Rectal smooth muscle tissue (tissue), 1 donor: ENCODE measurements at regions not wholly inside any gene's neighbourhood (a gene's known extent, or its start where the extent isn't known, plus 50 kb on each side); places are given as distances from the start of the nearest gene placed in this dataset.

Experiments used
- H3K27ac ChIP-seq: one replicate; pipeline ENCODE4 v1.7.0; 2013; ENCODE audit warnings: low read depth, low read length, inconsistent platforms
- H3K27me3 ChIP-seq: one replicate; pipeline ENCODE4 v1.7.0; 2013; ENCODE audit warnings: low read length; ENCODE audit not compliant: control insufficient read depth, insufficient read depth
- H3K36me3 ChIP-seq: one replicate; pipeline ENCODE4 v1.7.0; 2013; ENCODE audit warnings: low read length; ENCODE audit not compliant: control insufficient read depth, insufficient read depth
- H3K4me1 ChIP-seq: one replicate; pipeline ENCODE4 v1.7.0; 2013; ENCODE audit warnings: low read length; ENCODE audit not compliant: control insufficient read depth, insufficient read depth
- H3K4me3 ChIP-seq: one replicate; pipeline ENCODE4 v1.7.0; 2013; ENCODE audit warnings: low read length
- H3K9ac ChIP-seq: one replicate; pipeline ENCODE4 v1.7.0; 2013; ENCODE audit warnings: low read length

DNA sequence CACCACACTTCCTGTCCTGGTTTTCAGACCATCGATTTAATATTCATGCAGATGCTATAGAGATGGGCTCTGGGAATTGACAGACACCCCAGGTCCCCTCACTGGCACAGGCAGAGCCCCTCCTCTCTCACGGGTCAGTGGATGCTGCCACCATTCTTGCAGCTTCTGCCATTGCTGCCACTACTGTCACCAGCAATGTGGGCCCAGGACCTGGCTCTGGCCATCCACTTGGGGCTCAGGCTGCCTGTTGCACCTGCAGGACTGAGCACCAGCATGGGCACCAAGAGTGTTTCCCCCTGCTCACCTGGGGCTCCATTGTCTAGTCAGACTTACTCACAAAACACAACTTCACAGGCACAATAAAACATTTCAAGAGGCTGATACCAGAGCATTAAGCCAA is 479.0 kb upstream of the ZNF608 start:
- Histone ChIP-seq H3K9ac (no peak overlapping the region), H3K27me3 (no peaks in the 10 kb centered on the region), H3K4me1 (no peaks in the 10 kb centered on the region), H3K36me3 (no peaks in the 10 kb centered on the region), H3K4me3 (no peak overlapping the region), H3K27ac (no peak overlapping the region)

DNA sequence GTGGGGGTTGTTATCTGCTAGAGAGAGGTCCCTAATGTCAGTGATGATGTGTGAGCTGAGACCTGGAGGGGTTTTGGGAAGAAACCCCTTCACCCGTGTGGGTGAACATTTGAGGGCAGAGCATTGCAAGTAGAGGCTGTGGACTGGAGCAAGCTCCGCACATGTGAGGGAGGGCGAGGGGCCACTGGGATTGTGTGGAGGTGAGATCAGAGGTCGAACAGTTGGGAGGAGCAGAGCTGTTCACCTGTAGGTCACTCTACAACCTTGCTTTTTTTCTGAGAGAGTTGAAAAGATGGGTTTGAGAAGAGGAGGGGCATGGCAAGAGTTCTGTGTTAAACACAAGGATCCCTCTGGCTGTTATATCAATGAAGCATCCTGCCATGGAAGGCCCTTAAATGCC is 480.4 kb upstream of the ZNF608 start:
- H3K4me3 ChIP-seq = no peak overlapping the region
- H3K36me3 ChIP-seq = no peaks in the 10 kb centered on the region
- no peaks in the 10 kb centered on the region for H3K27me3 ChIP-seq
- H3K27ac ChIP-seq = no peak overlapping the region
- H3K9ac ChIP-seq = no peak overlapping the region
- no peaks in the 10 kb centered on the region for H3K4me1 ChIP-seq

DNA sequence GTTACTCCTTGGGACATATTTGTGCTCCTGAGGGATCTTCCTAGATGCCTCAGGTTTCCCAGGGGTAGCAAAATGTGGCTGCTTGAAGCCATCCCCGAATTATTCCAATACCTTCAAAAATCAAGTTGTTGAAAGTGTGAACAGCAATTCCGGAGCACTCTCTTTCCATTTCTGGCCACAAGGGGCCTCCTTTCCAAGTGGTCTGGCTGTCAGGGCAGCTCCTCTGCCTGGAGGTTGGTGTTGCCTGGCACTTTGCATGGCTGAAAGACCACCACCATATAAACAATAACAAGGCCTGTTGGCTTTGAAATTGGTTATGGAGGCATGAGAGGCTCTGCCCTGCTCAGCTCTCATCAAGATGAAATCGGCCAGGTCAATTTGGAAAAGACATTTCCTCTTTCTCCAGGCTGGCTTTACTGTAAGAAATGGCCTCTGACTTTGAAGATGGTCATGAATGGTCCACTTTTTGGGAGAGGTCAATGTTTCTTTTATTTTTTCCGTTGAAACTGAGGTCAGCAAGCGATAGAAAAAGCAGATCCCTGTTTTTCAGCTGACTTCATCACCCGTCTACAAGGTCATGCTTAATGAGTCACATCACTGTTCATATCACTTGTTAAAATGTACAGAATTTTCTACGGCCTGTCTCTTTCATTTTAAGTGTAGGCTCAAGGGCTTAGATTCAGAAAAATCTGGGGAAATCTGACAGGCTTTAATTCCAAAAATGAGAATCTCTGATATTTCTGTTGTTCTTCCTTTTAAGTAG is 481.1 kb upstream of the ZNF608 start:
- no peaks in the 10 kb centered on the region for H3K27me3 ChIP-seq
- no peak overlapping the region for H3K4me3 ChIP-seq
- no peak overlapping the region for H3K9ac ChIP-seq
- no peak overlapping the region for H3K27ac ChIP-seq
- H3K36me3 ChIP-seq = no peaks in the 10 kb centered on the region
- H3K4me1 ChIP-seq = no peaks in the 10 kb centered on the region

DNA sequence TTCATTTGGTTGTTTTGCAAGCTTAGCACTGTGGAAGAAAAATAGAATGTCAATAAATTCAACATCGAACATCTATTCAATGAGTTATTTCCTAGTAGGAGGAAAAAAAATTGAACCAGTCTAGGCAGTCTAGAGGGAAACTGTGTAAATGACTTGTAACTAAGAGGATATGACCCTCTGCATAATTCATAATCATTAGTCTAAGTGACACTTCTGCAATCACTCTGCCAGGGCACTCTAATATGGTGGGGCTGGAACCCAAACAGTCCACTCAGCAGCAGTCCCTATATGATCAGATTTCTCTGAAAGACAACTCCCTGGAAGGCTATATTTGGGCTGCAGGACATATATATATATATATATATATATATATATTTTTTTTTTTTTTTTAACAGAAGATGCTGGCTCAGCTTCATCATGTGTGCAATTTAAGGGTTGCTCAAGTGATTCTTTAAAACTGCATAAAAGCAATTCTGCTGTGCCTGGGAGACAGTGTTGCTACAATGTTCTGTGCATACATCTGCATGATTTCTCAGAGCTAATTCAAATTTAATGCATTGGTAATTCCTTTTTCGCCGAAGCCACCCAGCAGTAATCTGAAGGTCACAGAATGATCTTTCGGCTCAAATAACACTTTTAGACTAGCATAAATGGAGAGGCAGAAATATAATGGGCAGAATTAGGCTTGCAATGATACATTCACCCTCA is 482.1 kb upstream of the ZNF608 start:
- H3K4me3 ChIP-seq = no peak overlapping the region
- no peaks in the 10 kb centered on the region for H3K27me3 ChIP-seq
- H3K9ac ChIP-seq = no peak overlapping the region

DNA sequence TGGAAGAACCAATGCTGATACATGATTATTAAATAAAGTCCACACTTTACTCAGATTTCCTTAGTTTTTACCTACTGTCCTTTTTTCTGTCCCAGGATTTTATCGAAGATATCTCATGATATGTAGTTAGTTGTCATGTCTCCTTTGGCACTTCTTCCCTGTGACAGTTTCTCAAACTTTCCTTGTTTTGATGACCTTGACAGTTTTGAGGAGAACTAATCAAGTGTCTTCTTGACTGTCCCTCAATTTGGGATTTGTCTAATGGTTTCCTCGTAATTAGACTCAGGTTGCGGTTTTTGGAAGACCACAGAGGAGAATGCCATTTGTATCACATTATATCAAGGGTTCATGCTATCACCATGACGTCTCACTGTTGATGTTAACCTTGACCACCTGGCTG is 483.1 kb upstream of the ZNF608 start:
- Histone ChIP-seq H3K27me3 (no peaks in the 10 kb centered on the region), H3K9ac (no peak overlapping the region), H3K4me3 (no peak overlapping the region), H3K27ac (no peak overlapping the region), H3K4me1 (no peaks in the 10 kb centered on the region), H3K36me3 (no peaks in the 10 kb centered on the region)

More for the DNA sequence above, 482.1 kb upstream of the ZNF608 start:
- Histone ChIP-seq H3K27ac (no peak overlapping the region), H3K4me1 (no peaks in the 10 kb centered on the region), H3K36me3 (no peaks in the 10 kb centered on the region)

DNA sequence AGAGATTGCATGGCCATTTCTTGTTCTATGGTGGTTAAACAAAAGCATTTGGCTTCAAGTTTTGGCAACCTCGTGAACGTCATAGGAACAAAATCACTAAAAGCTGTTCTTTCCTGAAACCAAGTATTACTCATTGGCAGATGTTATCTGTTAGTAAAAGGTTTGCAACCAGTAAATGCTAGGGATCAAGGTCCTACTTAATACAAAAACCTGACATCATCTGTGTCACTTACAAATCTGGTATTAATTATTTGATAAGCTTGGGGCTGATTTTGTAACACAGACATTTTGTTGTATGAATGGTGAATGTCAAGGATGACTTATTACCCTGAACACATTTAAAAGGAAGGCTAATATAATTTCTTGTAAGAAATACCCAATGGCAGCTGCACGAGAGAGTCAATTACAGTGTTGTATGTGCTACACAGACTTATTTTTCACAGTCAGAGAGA is 486.4 kb upstream of the ZNF608 start:
- H3K27ac ChIP-seq = no peak overlapping the region
- H3K4me3 ChIP-seq = no peak overlapping the region

DNA sequence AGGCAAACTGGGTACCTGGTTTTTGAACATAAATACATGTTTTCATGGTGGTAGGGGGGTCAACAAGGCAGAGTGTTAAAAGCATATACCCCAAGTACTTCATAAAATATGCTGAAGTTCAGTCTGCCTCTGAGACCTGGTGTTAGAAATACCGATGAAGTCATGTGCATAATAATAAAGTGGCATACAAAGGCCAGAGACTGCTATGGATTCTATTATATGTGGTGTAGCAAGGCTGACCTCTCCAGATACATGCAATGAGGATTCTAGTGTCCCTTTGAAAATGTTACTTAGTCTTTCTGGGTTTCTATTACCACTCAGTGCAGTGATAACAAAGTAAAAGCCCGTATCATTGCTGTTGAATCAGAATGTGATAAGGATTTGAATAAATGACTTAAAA is 487.5 kb upstream of the ZNF608 start:
- Histone ChIP-seq H3K9ac (no peak overlapping the region), H3K27ac (no peak overlapping the region), H3K4me1 (no peaks in the 10 kb centered on the region), H3K27me3 (peaks cover 2% of the 10 kb centered on the region), H3K36me3 (no peaks in the 10 kb centered on the region), H3K4me3 (no peak overlapping the region)

More for the DNA sequence above, 486.4 kb upstream of the ZNF608 start:
- H3K27me3 ChIP-seq = peaks cover 2% of the 10 kb centered on the region
- no peaks in the 10 kb centered on the region for H3K36me3 ChIP-seq
- no peak overlapping the region for H3K9ac ChIP-seq
- H3K4me1 ChIP-seq = no peaks in the 10 kb centered on the region

DNA sequence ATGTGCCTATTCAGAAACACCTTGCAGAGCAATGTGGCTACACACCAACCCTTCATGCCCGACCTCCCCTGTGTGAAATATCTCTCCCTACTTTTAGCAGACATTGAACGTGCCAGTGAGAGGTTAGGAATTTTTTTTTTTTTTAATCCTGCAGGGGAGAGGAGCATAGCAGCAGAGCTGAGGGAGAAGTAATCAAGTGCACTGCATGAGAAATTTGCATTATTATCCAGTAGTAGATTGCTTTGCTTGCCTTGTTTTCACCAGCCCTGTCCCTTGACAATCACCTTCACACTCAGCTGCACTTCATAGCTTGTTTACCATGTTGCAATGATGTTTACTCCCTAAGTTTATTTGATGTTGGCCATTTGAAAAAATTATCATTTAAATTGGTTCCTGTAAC is 489.6 kb upstream of the ZNF608 start:
- H3K4me3 ChIP-seq = no peak overlapping the region
- H3K36me3 ChIP-seq = no peaks in the 10 kb centered on the region
- no peak overlapping the region for H3K27ac ChIP-seq
- H3K9ac ChIP-seq = no peak overlapping the region
- no peaks in the 10 kb centered on the region for H3K4me1 ChIP-seq
- peaks cover 2% of the 10 kb centered on the region for H3K27me3 ChIP-seq

DNA sequence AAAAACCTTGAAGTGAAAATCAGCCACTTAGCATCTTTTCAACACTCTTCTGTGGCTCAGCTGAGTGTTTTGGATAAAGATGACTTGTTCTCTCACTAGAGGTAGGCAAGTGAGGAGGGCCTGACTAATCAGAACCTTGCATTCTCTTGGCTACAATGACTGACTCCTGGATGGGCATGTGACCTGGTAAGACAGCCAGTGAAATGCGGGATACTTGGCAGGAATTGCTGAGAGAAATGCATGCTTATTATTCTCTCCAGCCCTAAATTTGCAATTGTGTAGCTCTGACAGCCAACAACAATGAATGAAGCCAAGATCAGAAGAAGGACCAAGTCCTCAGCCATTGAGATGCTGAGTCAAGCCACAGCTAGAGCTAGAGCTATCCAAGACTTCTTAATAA is 490.5 kb upstream of the ZNF608 start:
- Histone ChIP-seq H3K27me3 (peaks cover 2% of the 10 kb centered on the region), H3K27ac (no peak overlapping the region), H3K9ac (no peak overlapping the region), H3K4me1 (no peaks in the 10 kb centered on the region), H3K36me3 (no peaks in the 10 kb centered on the region), H3K4me3 (no peak overlapping the region)

DNA sequence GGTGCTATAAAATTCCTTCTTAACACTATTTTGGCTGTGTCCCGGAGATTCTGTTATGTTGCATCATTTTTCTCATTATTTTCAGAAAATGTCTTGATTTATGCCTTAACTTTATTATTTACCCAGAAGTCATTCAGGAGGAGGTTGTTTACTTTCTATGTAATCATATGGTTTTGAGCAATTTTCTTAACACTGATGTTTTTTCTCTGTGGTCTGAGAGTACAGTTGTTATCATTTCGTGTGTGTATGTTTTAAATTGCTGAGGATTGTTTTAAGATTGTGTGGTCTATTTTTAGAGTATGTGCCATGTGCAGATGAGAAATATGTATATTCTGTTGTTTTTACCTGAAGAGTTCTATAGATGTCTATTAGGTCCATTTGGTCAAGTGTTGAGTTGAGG is 498.1 kb upstream of the ZNF608 start:
- H3K36me3 ChIP-seq = no peaks in the 10 kb centered on the region
- no peak overlapping the region for H3K4me3 ChIP-seq
- H3K9ac ChIP-seq = no peak overlapping the region
- no peak overlapping the region for H3K27ac ChIP-seq
- H3K27me3 ChIP-seq = no peaks in the 10 kb centered on the region
- no peaks in the 10 kb centered on the region for H3K4me1 ChIP-seq

DNA sequence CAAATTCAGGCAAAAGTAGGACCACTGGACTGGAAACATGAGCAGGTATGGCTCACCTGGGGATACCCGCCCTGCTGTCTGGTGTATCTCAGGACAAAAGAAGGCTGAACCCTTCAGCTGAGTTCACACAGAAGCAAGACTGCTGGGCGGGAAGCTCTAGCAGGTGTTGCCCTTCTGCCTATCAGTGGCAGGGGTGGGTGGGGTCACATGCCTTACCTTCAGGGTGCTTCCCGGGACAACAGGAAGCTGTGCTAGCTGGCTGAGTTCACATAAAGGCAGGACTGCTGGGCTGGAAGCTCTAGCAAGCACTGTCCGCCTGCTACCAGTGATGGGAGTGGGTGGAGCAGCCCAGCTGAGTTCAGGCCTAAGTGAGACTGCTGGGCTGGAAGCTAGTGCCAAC is 498.8 kb upstream of the ZNF608 start:
- Histone ChIP-seq H3K9ac (no peak overlapping the region), H3K27me3 (no peaks in the 10 kb centered on the region), H3K4me3 (no peak overlapping the region)

DNA sequence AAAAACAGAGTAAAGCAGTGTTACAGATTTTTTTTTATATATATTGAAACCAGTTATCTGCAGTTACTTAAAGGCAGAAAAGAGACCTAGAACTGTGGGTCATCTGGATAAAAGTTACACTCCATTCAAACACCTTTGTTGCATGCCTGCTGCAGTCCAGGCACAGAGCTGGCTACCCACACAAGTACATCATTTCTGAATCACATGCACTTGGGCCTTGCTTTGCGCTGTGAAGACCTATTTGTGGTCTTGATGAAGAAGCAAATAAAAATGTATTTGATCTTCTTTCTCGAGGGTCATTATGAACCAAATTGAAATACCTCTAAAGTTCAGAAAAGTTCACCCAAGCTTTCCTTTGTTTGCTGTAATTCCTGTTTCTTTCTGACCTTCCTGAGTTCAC is 503.0 kb upstream of the ZNF608 start:
- Histone ChIP-seq H3K27me3 (no peaks in the 10 kb centered on the region), H3K36me3 (no peaks in the 10 kb centered on the region), H3K27ac (no peak overlapping the region), H3K4me3 (no peak overlapping the region), H3K4me1 (no peaks in the 10 kb centered on the region), H3K9ac (no peak overlapping the region)

More for the DNA sequence above, 498.8 kb upstream of the ZNF608 start:
- H3K27ac ChIP-seq = no peak overlapping the region
- no peaks in the 10 kb centered on the region for H3K36me3 ChIP-seq
- H3K4me1 ChIP-seq = no peaks in the 10 kb centered on the region

DNA sequence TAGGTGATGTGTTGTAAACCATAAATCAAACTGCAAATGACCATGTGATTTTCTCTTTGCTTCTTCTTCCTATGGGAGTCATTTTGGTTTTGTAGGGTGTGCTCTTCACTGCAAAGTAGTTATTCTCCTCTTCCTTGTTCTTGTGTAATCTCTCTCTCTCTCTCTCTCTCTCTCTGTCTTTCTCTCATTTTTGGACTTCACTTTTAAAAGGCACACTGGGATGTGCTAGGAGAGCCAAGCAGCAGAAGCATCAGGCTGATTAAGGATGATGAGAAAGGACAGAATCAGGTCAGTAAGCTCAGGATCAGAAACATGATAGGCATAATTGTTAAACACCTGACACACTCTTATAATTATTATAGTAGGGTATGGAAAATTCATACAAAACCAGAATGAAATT is 505.3 kb upstream of the ZNF608 start:
- Histone ChIP-seq H3K4me1 (no peaks in the 10 kb centered on the region), H3K27me3 (no peaks in the 10 kb centered on the region), H3K36me3 (no peaks in the 10 kb centered on the region), H3K4me3 (no peak overlapping the region), H3K27ac (no peak overlapping the region), H3K9ac (no peak overlapping the region)
